Loucy (cell line): ENCODE measurements at regions not wholly inside any gene's neighbourhood (a gene's known extent, or its start where the extent isn't known, plus 50 kb on each side); places are given as distances from the start of the nearest gene placed in this dataset.

ENCODE experiments used
- CTCF ChIP-seq: fragments of 200-600 bp; sonication (generic); conservative IDR thresholded peaks from 2 replicates; pipeline ENCODE4 v1.5.1; 2014; ENCODE audit warnings: mild to moderate bottlenecking, antibody characterized with exemption, low read length
- EZH2phosphoT487 ChIP-seq: fragments of 200-600 bp; IDR thresholded peaks from 2 replicates; pipeline ENCODE4 v1.6.1; 2018; ENCODE audit warnings: antibody characterized with exemption, mild to moderate bottlenecking, moderate library complexity, borderline replicate concordance

DNA sequence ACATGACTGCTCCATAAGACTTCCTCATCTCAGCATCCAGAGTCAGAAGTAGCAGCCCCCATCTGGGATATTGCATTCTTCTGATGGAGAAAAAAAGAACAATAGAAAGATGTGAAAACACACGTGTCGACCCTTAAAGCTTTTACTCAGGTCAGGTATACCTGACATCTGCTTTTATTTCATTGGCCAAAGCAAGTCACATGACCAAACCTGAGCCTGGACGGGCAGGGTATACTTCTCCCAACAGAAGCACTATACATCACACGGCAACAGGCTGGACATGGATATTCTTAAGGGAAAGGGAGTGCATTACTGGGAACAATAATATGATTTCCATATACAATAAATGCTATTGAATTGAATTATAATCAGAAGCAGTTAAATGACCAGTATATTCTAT is 243.3 kb downstream of the LMO4 start:
- no peak for TF ChIP-seq CTCF
- TF ChIP-seq EZH2phosphoT487, result no peak
